ENCODE measurements at regions not wholly inside any gene's neighbourhood (a gene's known extent, or its start where the extent isn't known, plus 50 kb on each side); places are given as distances from the start of the nearest gene placed in this dataset.

- TF ChIP-seq CHD7 (IDR thresholded peaks at IDR 0.05; ENCODE audit: insufficient replicate concordance, low read length) (no peak), JUND (IDR thresholded peaks at IDR 0.05; ENCODE audit: low read length) (0 out of 2 replicates have a peak, but pooled peaks have one; percentile 29), RAD21 (IDR thresholded peaks at IDR 0.05 in 1 of 2, conservative IDR thresholded peaks at IDR 0.05 in 1 of 2; ENCODE audit: low read depth in 2 of 2, low read length in 2 of 2) (peak; percentile 95 to 98), POLR2AphosphoS5 (IDR thresholded peaks at IDR 0.05; ENCODE audit: low read depth, low read length) (no peak), TAF7 (optimal IDR thresholded peaks at IDR 0.05; ENCODE audit: borderline replicate concordance, low read depth, low read length) (peak; percentile 37), PHF8 (conservative IDR thresholded peaks at IDR 0.05; ENCODE audit: low read depth, low read length) (no peak), YY1 (IDR thresholded peaks at IDR 0.05; ENCODE audit: low read depth, low read length) (peak; percentile 88), CTCF (IDR thresholded peaks at IDR 0.05; ENCODE audit: control extremely low read depth in 1 of 3, insufficient read depth in 1 of 3, low read depth in 1 of 3, low read length in 3 of 3) (peak; percentile 93 to 99 (median 99))
These were observed 143.3 kb upstream of the ZNF644 start (continued) for GRCh38 chr1:91165033-91165654.

All from H1 (cell line).